DMS53 (cell line): ENCODE measurements at regions not wholly inside any gene's neighbourhood (a gene's known extent, or its start where the extent isn't known, plus 50 kb on each side); places are given as distances from the start of the nearest gene placed in this dataset.
A peak's percentile ranks its signal among the peaks of the same experiment; 100 is the strongest.

ENCODE experiments used
- DNase-seq: peaks from one replicate; lab custom pipeline; 2025; lab: John Stamatoyannopoulos, UW

GRCh38 chr5:72000707-72001106 lies 106.6 kb upstream of the MAP1B start:
- DNase-seq, result no peak

GRCh38 chr5:72005671-72006070 lies 101.6 kb upstream of the MAP1B start:
- peak; percentile 6 for DNase-seq

GRCh38 chr5:72006361-72006760 lies 100.9 kb upstream of the MAP1B start:
- no peak for DNase-seq

- DNase-seq, result no peak
Measured at GRCh38 chr5:72007336-72008111, 99.8 kb upstream of the MAP1B start.

GRCh38 chr5:72009280-72009679 lies 98.0 kb upstream of the MAP1B start:
- no peak for DNase-seq

GRCh38 chr5:72010430-72010829 lies 96.8 kb upstream of the MAP1B start:
- no peak for DNase-seq

- no peak for DNase-seq
Measured at GRCh38 chr5:72012906-72013305, 94.4 kb upstream of the MAP1B start.

- peak; percentile 65 for DNase-seq
Measured at GRCh38 chr5:72013766-72014624, 93.3 kb upstream of the MAP1B start.

- peak; percentile 92 for DNase-seq
Measured at GRCh38 chr5:72015103-72015548, 92.1 kb upstream of the MAP1B start.

- peak; percentile 76 for DNase-seq
Measured at GRCh38 chr5:72018143-72018803, 89.0 kb upstream of the MAP1B start.

GRCh38 chr5:72020161-72020983 lies 86.9 kb upstream of the MAP1B start:
- no peak for DNase-seq

- DNase-seq, result peak; percentile 80
Measured at GRCh38 chr5:72021651-72022357, 85.5 kb upstream of the MAP1B start.

GRCh38 chr5:72028382-72028781 lies 78.9 kb upstream of the MAP1B start:
- no peak for DNase-seq

GRCh38 chr5:72030237-72030636 lies 77.0 kb upstream of the MAP1B start:
- DNase-seq, result no peak

- DNase-seq, result peak; percentile 18
Measured at GRCh38 chr5:72032788-72033187, 74.5 kb upstream of the MAP1B start.

GRCh38 chr5:72034770-72035169 lies 72.5 kb upstream of the MAP1B start:
- DNase-seq, result no peak

GRCh38 chr5:72035831-72036230 lies 71.4 kb upstream of the MAP1B start:
- DNase-seq, result no peak

GRCh38 chr5:72036951-72037350 lies 70.3 kb upstream of the MAP1B start:
- no peak for DNase-seq

GRCh38 chr5:72040513-72040912 lies 66.8 kb upstream of the MAP1B start:
- no peak for DNase-seq

GRCh38 chr5:72041654-72042053 lies 65.6 kb upstream of the MAP1B start:
- no peak for DNase-seq

GRCh38 chr5:72042097-72042496 lies 65.2 kb upstream of the MAP1B start:
- no peak for DNase-seq
